Heart left ventricle (tissue), 13 donors: ENCODE measurements at regions not wholly inside any gene's neighbourhood (a gene's known extent, or its start where the extent isn't known, plus 50 kb on each side); places are given as distances from the start of the nearest gene placed in this dataset.
"Not testable (repeated sequence)": the region's sequence is repeated elsewhere in the genome, so short reads cannot be mapped to it uniquely, and the experiment has no call there.

ENCODE experiments used
- CTCF ChIP-seq, 12 donors: fragments of 200-600 bp; sonication (generic) in 4 of 12; IDR thresholded peaks; one replicate each; pipeline versions ENCODE4 v1.5.0 to v1.8.0; 2018 to 2022; ENCODE audit warnings: antibody characterized with exemption in 12 of 12, mild to moderate bottlenecking in 5 of 12
- POLR2A ChIP-seq, 2 donors: fragments of 450-650 bp; IDR thresholded peaks; one replicate each; pipeline ENCODE4 v1.6.1; 2017; ENCODE audit warnings: antibody characterized with exemption in 2 of 2, mild to moderate bottlenecking in 2 of 2, moderate library complexity in 2 of 2
- donor health status: ischemic (EF 13 %, LVEDD 7.1; RV severe dilation, severe dysfunction).
- donor health status: DM: no; HTN: yes; CAD: no.
- donor health status: DM: no; HTN: no; CAD: no.
- donor health status: ischemic (EF 25% LVEDD 6.9; RV normal size, moderate dysfunction).
- donor health status: ischemic (EF 25% LVEDD 5.7; RV mildly dilated, moderate dysfunction).
- donor health status: ischemic (EF 35%, LVEDD 5.7; RV mildly dilated, moderate dysfunction).
- donor health status: nonischemic (EF 11% LVEDD 7.7; RV severe dilation, severe dysfunction).
- donor health status: DM: yes; HTN: yes; CAD: no.
- donor health status: PGD.
- donor health status: ischemic (EF 29% LVEDD 5.4; RV normal size, mild dysfunction).
- donor health status: nonischemic (EF 23%, LVEDD 6.1; RV moderate dilation, normal function).

- TF ChIP-seq CTCF (IDR thresholded peaks at IDR 0.05) = peak in 5 of 12 donors; percentile 5 to 30 (median 26)
- TF ChIP-seq POLR2A (IDR thresholded peaks at IDR 0.05) = not testable (repeated sequence)
These were observed 106.1 kb downstream of the KBTBD2 start for GRCh38 chr7:32785365-32785944.
